ENCODE measurements at regions not wholly inside any gene's neighbourhood (a gene's known extent, or its start where the extent isn't known, plus 50 kb on each side); places are given as distances from the start of the nearest gene placed in this dataset.

DNA sequence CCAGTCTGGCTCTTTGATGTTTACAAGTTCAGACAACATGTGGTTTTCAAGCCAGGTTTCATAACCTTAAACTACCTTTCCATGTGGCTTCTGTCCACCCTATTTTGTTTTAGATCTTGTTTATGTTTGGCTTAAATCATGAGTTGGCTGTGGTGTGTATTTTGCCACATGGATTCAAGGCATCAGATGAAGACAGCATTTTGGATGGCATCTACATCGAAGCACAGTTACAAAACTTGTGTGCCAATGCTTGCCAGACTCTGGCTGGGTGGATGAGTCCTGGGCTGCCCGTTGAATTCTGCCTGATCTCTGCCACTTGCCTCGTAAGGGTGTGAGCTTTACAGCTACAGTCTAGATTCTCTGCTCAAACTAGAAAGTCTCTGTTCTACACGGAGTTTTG is 335.3 kb downstream of the MYCN start:
- no peak for DNase-seq (ENCODE audit: extremely low spot score)
- TF ChIP-seq, protein P1, sequence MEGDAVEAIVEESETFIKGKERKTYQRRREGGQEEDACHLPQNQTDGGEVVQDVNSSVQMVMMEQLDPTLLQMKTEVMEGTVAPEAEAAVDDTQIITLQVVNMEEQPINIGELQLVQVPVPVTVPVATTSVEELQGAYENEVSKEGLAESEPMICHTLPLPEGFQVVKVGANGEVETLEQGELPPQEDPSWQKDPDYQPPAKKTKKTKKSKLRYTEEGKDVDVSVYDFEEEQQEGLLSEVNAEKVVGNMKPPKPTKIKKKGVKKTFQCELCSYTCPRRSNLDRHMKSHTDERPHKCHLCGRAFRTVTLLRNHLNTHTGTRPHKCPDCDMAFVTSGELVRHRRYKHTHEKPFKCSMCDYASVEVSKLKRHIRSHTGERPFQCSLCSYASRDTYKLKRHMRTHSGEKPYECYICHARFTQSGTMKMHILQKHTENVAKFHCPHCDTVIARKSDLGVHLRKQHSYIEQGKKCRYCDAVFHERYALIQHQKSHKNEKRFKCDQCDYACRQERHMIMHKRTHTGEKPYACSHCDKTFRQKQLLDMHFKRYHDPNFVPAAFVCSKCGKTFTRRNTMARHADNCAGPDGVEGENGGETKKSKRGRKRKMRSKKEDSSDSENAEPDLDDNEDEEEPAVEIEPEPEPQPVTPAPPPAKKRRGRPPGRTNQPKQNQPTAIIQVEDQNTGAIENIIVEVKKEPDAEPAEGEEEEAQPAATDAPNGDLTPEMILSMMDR (IDR thresholded peaks at IDR 0.05; ENCODE audit: control extremely low read depth, extremely low read depth, low read depth, missing control alignments) = no peak
- ChIA-PET POLR2A (no interaction called here), CTCF (interaction anchor here (1.5 kb wide), 1 partner anchor 14 kb away, joined by 5 read pairs; no protein-coding TSS in a partner anchor)

DNA sequence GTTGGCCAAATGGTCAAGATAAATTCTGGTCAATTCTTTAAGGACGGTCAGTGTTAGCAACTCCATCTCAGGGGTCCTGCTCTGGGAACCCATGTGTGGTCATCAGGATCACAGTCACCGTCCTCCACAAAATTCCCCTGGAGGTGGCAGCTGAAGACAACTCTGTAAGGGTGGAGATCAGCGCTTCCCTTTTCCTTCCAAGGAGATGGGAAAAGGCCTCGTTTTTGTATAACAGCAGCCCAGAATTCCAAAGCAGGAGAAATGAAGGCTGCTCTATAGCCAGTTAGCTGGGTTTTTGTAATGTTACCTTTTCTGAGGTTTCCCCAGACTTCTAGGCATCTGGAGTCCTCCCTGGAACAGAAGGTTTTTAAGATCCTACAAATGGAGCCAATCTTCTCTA is 334.8 kb downstream of the MYCN start:
- ChIA-PET POLR2A (no interaction called here), CTCF (interaction anchor here (0.8 to 1.5 kb wide), 2 partner anchors 14 to 34 kb away, joined by 3 to 5 read pairs; no protein-coding TSS in a partner anchor)
- DNase-seq (ENCODE audit: extremely low spot score) = no peak
- TF ChIP-seq, protein P1 (IDR thresholded peaks at IDR 0.05; ENCODE audit: control extremely low read depth, extremely low read depth, low read depth, missing control alignments) = no peak

DNA sequence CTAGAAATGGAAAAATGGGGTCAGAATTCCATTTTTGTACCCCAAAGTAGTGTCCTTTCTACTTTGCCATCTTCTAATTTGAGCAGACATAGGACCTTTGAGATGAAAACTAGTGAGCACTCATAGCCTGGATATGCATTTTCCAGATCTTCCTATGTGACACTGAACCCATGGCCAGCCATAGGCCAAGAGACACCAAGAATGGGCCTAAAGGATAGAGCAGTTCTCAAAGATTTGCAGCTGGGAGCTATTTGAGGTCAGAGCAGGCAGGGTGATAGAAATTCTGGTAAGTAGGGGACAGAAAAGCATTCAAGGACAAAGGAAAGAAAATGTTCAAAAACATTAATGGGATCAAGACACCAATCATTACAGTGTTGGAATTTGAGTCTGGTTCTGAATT is 332.8 kb downstream of the MYCN start:
- ChIA-PET POLR2A (no interaction called here), CTCF (interaction anchor here (1.0 to 1.3 kb wide), 3 partner anchors 9 to 72 kb away, joined by 3 to 6 read pairs (median 3); no protein-coding TSS in a partner anchor)
- TF ChIP-seq, protein P1 (IDR thresholded peaks at IDR 0.05; ENCODE audit: control extremely low read depth, extremely low read depth, low read depth, missing control alignments) = no peak
- DNase-seq (ENCODE audit: extremely low spot score) = no peak

DNA sequence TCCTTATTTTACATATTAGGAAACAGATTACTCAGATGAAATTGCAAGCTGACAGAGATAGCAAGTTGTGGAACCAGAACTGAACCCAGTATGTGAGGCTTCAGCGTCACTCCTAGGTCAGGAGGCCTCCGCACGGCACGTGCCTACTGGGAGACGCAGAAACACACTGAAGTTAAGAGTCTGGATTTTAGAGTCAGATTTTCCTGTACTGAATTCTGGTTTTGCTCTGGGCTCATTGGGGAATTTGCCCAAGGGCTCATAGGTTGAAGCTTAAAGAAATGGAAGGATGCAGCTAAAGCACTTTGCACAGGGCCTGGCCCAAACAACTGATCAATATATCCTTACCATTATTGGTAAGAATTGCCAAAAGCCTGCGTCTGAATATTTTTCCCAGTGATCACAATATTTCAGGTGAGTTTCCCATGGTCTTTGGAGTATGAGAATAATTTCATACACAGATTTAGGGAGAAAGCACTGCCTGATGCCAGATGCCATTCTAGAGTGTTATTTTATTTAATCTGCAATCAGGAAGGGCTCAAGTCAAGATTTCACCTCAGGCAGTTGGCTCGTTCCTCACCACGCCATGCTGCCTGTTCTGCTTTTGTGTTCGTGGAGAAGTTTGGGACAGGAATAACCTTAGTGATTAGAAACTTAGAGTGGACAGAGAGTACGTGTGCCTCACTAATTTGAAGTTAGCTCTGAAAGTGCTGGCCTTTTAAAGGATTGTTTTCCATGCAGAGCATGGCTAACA is 331.9 kb downstream of the MYCN start:
- ChIA-PET POLR2A (no interaction called here), CTCF (interaction anchor here (0.8 to 1.2 kb wide), 3 partner anchors 10 to 81 kb away, joined by 3 to 6 read pairs (median 3); no protein-coding TSS in a partner anchor)
- no peak for DNase-seq (ENCODE audit: extremely low spot score)
- TF ChIP-seq, protein P1 (IDR thresholded peaks at IDR 0.05; ENCODE audit: control extremely low read depth, extremely low read depth, low read depth, missing control alignments) = no peak

DNA sequence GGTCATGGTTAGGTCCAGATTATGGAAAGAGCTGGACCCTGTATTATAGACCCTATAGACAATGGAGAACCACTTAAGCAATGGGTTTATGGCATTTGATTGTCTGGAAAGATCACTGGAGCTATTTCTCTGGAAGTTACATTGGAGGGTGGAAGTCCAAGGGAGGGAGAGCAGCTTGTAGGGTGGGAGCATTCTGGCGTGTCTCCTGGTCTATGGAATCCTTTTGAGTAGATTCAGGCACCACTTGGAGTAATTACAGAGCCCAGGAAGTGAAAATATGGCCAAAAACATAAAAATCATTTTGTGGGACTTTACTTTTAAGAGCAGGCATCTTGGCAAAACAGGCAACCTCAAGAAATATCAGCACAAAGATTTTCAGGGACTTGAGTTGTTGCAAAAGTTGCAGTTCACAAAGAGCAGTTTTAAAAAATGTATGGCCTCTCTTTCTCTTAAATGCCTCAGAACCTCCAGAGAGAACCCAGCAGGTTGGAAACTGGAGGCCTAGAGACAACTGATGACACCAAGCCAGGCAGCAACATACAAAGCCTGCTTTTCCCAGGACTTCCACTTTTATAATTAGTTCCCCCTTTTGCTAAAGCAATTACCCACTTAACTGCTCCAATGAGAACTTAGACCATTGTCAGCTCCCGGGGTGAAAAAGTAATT is 331.0 kb downstream of the MYCN start:
- ChIA-PET POLR2A (no interaction called here), CTCF (interaction anchor here (0.9 kb wide), 1 partner anchor 13 kb away, joined by 3 read pairs; no protein-coding TSS in a partner anchor)
- no peak for DNase-seq (ENCODE audit: extremely low spot score)
- TF ChIP-seq, protein P1 (IDR thresholded peaks at IDR 0.05; ENCODE audit: control extremely low read depth, extremely low read depth, low read depth, missing control alignments) = no peak

DNA sequence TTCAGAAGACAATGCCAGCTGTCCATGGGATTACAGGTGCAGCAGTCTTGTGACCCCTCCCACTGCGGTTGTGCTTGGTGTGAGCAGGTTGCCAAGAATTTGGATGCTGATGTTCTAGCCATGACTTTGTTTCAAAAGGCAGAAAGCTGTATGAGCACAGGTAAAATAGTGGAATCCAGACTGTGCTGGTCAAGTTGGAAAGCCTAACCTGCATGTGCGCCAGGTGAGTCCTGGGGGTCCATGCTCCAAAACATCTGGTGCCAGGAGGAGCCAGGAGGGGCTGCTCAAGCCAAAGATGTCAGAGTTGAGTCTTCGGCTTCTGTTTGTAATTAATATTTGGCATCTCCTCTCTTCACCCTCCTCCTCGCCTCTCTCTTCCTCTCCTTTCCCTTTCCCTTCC is 330.1 kb downstream of the MYCN start:
- no peak for DNase-seq (ENCODE audit: extremely low spot score)
- ChIA-PET CTCF (interaction anchor here (0.9 kb wide), 1 partner anchor 12 kb away, joined by 3 read pairs; no protein-coding TSS in a partner anchor), POLR2A (no interaction called here)
- TF ChIP-seq, protein P1 (IDR thresholded peaks at IDR 0.05; ENCODE audit: control extremely low read depth, extremely low read depth, low read depth, missing control alignments) = no peak

Measured in GM10248 (cell line).